ENCODE measurements at regions not wholly inside any gene's neighbourhood (a gene's known extent, or its start where the extent isn't known, plus 50 kb on each side); places are given as distances from the start of the nearest gene placed in this dataset.

GRCh38 chr3:102714567-102714966, 279.8 kb downstream of the ZPLD1 start:
- 0 out of 3 replicates have a peak, but pooled peaks cover 3% of the 10 kb centered on the region for H3K4me1 ChIP-seq
- CTCF ChIA-PET: no interaction called here
- DNase-seq (ENCODE audit: low read depth in 1 of 2, low spot score in 1 of 2) (no peak), ATAC-seq (no peak), FAIRE-seq (no peak)
- no peak overlapping the region for H3K27ac ChIP-seq
- H3K4me3 ChIP-seq: no peak overlapping the region
- POLR2A ChIA-PET: no interaction called here
- 37% methylated on average over 3 of the region's 3 CpGs for WGBS (ENCODE audit: missing lambda C conversion rate)
- TF ChIP-seq MAZ (IDR thresholded peaks at IDR 0.05; ENCODE audit: borderline replicate concordance, low read depth, low read length) (no peak), CBX8 (IDR thresholded peaks at IDR 0.05) (no peak), REST (IDR thresholded peaks at IDR 0.05) (no peak), SMC3 (IDR thresholded peaks at IDR 0.05) (no peak), TP53 (CRISPR knock-in tag; IDR thresholded peaks at IDR 0.05) (no peak), CTCF (IDR thresholded peaks at IDR 0.05) (no peak), SREBF2 (IDR thresholded peaks at IDR 0.05) (no peak), HOXA7 (CRISPR knock-in tag; IDR thresholded peaks at IDR 0.05) (no peak), KDM5A (IDR thresholded peaks at IDR 0.05) (no peak)
- no peaks in the 10 kb centered on the region for H3K9me3 ChIP-seq
- H3K4me2 ChIP-seq: 0 out of 3 replicates have a peak overlapping the region, but pooled peaks have one; percentile 8

- FAIRE-seq (no peak), DNase-seq (ENCODE audit: low read depth in 1 of 2, low spot score in 1 of 2) (peak; percentile 2 to 17), ATAC-seq (no peak)
- H3K4me1 ChIP-seq: 0 out of 3 replicates have a peak, but pooled peaks cover 3% of the 10 kb centered on the region
- no peak overlapping the region for H3K27ac ChIP-seq
- TF ChIP-seq FOSL2 (IDR thresholded peaks at IDR 0.05) (no peak), FOSL2 (CRISPR knock-in tag; IDR thresholded peaks at IDR 0.05) (peak; percentile 33), HOXB13 (CRISPR knock-in tag; IDR thresholded peaks at IDR 0.05; ENCODE audit: low read depth) (no peak)
- WGBS (ENCODE audit: missing lambda C conversion rate): 28% methylated on average over 2 of the region's 2 CpGs
- POLR2A ChIA-PET: no interaction called here
- CTCF ChIA-PET: interaction anchor here (0.6 kb wide), 1 partner anchor 37 kb away, joined by 5 read pairs; no protein-coding TSS in a partner anchor
- H3K9me3 ChIP-seq: no peaks in the 10 kb centered on the region
- peak overlapping the region; percentile 8; the same call in 1 of the 3 replicates for H3K4me2 ChIP-seq
- no peak overlapping the region for H3K4me3 ChIP-seq
Measured at GRCh38 chr3:102715030-102715697, 280.3 kb downstream of the ZPLD1 start.

- 0 out of 3 replicates have a peak, but pooled peaks cover 3% of the 10 kb centered on the region for H3K4me1 ChIP-seq
- H3K27ac ChIP-seq: no peak overlapping the region
- FAIRE-seq (no peak), ATAC-seq (no peak), DNase-seq (ENCODE audit: low read depth in 1 of 2, low spot score in 1 of 2) (no peak)
- WGBS (ENCODE audit: missing lambda C conversion rate): 23% methylated on average over 2 of the region's 2 CpGs
- POLR2A ChIA-PET: no interaction called here
- TF ChIP-seq USF2 (IDR thresholded peaks at IDR 0.05) (no peak), NPAS2 (CRISPR knock-in tag; IDR thresholded peaks at IDR 0.05; ENCODE audit: borderline replicate concordance) (no peak), CBX8 (IDR thresholded peaks at IDR 0.05) (no peak), FOSL2 (IDR thresholded peaks at IDR 0.05) (no peak), FOSL2 (CRISPR knock-in tag; IDR thresholded peaks at IDR 0.05) (no peak), CHD4 (IDR thresholded peaks at IDR 0.05; ENCODE audit: borderline replicate concordance) (no peak), ESRRA (IDR thresholded peaks at IDR 0.05; ENCODE audit: borderline replicate concordance, low read length) (no peak)
- CTCF ChIA-PET: no interaction called here
- H3K4me3 ChIP-seq: no peak overlapping the region
- no peak overlapping the region for H3K4me2 ChIP-seq
- H3K9me3 ChIP-seq: no peaks in the 10 kb centered on the region
Measured at GRCh38 chr3:102718651-102719050, 283.8 kb downstream of the ZPLD1 start.

Data from A549 (cell line).